Activated T-cell treated with anti-CD3 and anti-CD28 coated beads, Interleukin-2, amount 50 U/mL, for 48 hours (primary cell): ENCODE measurements at regions not wholly inside any gene's neighbourhood (a gene's known extent, or its start where the extent isn't known, plus 50 kb on each side); places are given as distances from the start of the nearest gene placed in this dataset.

Source experiments
- DNase-seq, 2 experiments: peaks; one replicate each; pipeline ENCODE4 v3.0.0-alpha.2; 2020

DNA sequence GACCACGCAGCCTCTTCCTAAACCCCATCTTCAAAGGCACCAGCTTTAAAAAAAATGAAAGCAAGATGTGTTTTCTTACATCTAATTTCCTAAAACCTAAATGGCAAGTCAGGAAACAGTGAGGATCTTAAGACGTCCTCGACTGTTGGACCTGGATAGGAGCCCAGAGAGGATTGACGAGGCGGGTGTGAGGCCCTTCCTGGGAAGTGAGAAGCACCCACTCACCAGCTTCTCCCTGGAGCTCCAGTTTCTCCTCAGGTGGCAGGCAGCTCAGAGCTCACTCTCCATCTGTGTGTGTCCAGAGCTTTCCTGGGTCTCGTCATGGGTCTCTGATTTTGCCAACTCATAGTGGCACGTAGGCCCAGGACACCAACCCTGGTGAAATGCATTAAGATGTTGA is 614.0 kb upstream of the AUTS2 start:
- no peak for DNase-seq

GRCh38 chr7:68994841-68995240 is 603.4 kb upstream of the AUTS2 start:
- no peak for DNase-seq

DNA sequence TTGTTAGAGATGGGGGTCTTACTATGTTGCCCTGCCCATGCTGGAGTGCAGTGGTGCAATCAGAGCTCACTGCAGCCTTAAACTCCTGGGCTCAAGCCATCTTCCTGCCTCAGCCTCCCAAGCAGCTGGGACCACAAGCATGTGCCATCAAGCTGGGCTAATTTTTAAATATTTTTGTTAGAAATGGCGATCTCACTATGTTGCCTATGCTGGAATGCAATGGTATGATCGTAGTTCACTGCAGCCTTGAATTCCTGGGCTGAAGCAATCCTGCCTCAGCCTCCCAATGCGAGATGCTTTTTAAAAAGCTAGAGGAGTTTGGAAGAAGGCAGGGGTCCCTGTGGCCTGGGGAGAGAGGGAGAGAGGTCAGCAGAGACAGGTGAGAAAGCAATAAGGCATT is 600.1 kb upstream of the AUTS2 start:
- DNase-seq: no peak

GRCh38 chr7:69002416-69002815 is 595.9 kb upstream of the AUTS2 start:
- no peak for DNase-seq

GRCh38 chr7:69012149-69012548 is 586.1 kb upstream of the AUTS2 start:
- DNase-seq: no peak

DNA sequence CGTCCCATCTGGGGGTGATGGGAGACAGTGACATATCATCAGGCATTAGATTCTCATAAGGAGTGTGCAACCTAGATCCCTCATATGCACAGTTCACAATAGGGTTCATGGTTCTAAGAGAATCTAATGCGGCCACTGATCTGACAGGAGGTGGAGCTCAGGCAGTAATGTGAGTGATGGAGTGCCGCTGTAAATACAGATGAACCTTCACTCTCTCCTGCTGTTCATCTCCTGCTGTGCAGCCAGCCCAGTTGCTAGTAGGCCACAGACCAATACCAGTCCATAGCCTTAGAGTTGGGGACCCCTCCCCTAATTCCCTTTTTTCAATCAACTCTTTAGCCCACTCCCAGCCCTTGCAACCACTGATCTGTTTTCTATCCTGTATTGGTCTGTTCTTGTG is 581.1 kb upstream of the AUTS2 start:
- no peak for DNase-seq

GRCh38 chr7:69018200-69018599 is 580.1 kb upstream of the AUTS2 start:
- no peak for DNase-seq

DNA sequence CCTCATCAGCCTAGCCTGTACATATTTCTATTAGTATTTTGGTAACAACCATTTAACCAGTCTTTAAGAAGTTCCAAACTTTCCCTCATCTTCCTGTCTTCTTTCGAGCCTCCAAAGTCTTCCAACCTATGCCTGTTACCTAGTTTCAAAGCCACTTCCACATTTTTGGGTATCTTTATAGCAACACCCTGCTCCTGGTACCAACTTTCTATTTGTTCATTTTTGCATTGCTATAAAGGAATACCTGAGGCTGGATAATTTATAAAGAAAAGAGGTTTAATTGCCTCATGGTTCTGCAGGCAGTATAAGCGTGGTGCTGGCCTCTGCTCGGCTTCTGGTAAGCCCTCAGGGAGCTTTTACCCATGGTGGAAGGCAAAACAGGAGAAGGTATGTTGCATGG is 578.8 kb upstream of the AUTS2 start:
- no peak for DNase-seq

GRCh38 chr7:69020536-69020935 is 577.7 kb upstream of the AUTS2 start:
- no peak for DNase-seq

- DNase-seq: no peak
Measured at GRCh38 chr7:69025249-69025648, 573.0 kb upstream of the AUTS2 start.

GRCh38 chr7:69032848-69033247 is 565.4 kb upstream of the AUTS2 start:
- DNase-seq: no peak

- no peak for DNase-seq
Measured at GRCh38 chr7:69035826-69036225, 562.4 kb upstream of the AUTS2 start.

DNA sequence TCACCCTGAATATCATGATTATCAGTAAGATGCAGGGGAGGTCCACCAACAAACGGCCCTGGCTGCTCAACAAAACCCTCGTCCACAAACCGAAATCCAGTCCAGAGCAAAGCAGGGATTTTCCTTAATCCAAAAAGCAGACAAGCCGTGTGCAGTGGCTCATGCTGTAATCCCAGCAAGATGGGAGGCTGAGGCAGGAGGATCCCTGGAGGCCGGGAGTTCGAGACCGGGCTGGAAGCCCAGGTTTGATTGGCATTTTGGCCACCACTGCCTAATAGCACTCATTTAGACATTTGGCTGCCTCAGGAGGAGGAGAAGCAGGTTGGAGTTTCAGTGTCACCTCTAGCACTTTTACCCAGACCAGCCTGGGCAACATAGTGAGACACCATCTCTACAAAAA is 562.0 kb upstream of the AUTS2 start:
- DNase-seq: no peak

DNA sequence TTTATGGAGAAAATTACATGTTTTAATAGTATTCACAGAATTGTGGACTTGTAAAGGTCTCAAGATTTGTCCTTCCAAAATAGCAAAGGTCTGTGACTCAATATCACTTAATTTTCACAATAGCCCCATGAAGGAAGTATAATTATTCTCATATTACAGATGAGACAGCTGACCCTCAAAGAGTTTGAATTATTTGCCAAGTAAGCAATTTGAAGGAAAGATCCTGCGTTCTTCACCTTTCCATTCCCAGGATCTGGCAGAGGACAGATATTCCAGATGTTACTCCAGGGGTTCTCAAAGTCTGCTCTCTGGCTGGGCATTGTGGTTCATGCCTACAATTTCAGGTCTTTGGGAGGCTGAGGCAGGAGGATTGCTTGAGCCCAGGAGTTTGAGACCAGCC is 559.4 kb upstream of the AUTS2 start:
- no peak for DNase-seq

DNA sequence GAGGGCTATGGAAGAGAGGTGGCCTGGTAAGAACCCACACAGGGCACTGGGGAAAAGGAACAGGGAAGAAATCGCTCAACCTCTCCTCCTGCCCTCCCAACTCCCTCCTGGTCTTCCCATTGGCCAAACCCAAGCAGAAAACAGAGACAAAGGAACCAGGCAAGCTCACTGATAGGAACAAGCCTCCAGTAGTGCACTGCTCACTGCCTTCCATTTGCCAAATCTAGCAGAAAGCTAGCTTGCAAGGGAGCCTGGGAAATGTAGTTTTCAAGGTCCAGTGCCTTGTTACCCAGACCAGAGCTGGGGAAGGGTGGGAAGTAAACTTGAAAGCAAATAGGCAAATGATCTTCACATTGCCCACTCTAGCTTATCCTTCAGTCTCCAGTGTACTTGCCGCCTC is 556.1 kb upstream of the AUTS2 start:
- DNase-seq: no peak

- DNase-seq: no peak
Measured at GRCh38 chr7:69047151-69047754, 551.0 kb upstream of the AUTS2 start.

DNA sequence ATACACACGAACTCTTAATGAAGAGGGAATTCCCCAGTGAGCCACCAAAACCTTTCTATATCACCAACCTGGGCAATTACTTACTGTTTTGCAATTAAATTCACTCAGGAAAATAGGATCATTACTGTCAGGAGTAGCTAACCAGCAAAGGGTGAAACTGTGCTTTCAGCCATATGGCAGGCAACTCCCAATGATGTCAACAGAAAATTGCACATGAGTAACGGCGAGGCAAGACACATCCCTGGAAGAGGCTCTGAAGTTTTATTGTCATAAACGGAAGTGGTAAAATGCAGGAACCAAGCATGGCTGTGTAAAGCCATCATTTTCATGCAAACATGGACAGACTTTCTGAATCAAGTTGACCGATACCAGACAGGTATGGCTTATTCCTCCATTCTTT is 548.9 kb upstream of the AUTS2 start:
- DNase-seq: no peak

GRCh38 chr7:69052447-69052846 is 545.8 kb upstream of the AUTS2 start:
- no peak for DNase-seq

DNA sequence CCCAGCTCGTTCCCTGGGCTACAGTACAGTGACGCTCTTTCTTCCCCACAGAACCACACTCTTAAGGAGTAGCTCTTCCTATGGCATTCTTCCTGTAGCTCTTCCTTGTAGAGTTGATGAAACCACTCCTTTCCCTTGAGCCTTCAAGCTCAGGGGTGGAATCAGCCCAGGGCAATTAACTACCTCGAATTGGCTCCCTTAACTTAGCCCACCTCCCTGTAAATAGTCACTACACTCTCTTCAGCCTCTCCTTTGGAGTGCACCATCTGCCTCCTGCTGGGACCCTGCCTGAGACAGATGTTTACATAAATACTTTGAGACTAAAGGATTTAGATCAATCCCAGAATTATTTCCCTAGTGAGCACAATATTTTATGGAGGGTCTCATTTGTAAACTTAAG is 537.8 kb upstream of the AUTS2 start:
- DNase-seq: no peak

- DNase-seq: no peak
Measured at GRCh38 chr7:69062020-69062765, 536.1 kb upstream of the AUTS2 start.

DNA sequence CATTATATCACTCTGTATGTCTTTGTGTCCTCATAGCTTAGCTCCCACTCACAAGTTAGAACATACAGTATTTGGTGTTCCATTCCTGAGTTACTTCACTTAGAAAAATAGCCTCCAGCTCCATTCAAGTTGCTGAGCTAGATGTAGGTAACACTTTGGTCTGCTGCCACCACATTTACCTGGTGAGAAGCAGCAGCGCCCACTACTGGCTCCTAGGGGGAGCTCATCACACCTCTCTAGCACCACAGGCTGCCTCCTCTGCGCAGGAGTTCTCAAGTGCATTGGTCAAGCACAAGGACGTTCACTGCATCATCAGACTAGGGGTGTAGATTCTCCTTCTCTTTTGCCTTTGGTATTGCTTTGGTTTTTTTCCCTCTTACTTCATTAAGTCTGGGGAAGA is 530.9 kb upstream of the AUTS2 start:
- DNase-seq: no peak

- DNase-seq: no peak
Measured at GRCh38 chr7:69070476-69070875, 527.8 kb upstream of the AUTS2 start.

GRCh38 chr7:69076566-69076965 is 521.7 kb upstream of the AUTS2 start:
- no peak for DNase-seq

DNA sequence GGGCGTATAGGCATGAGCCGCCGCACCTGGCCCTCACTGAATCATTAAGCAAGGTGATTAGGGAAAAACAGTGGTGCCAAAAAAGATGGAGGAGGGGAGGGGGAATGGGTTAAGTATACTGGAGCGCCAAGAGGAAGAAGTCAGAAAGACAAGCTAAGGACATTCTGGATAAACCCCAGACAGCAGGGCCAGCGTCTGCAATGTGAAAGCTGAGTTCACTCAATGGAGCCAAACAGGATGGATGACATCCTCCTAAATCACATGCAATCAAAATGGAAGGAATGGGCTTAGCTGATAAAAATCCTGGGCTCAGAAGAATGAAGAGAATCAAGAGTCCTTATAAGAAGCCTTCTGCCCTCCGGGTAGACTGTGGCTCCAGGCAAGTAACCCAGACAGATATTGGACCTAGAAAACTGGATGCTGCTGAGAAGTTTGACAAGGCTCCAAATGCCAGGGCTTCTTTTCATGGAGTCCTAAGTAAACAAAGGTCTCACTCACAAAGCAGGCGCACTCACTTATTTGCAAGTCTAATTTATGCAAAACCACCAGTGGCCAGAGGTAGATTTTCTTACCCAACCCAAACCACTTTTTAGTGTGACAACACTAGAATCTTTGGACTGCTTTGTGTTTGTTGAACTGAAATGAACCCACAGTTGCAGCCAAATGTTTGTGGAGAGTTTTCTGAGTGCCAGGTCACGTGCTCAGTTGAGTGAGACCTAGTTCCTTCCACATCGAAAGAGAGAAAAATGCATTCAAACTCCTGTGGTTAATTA is 519.1 kb upstream of the AUTS2 start:
- DNase-seq: no peak
